ENCODE measurements at regions not wholly inside any gene's neighbourhood (a gene's known extent, or its start where the extent isn't known, plus 50 kb on each side); places are given as distances from the start of the nearest gene placed in this dataset.

- no peak for DNase-seq (ENCODE audit: low spot score)
- in situ Hi-C loops (cut with HindIII; ENCODE audit: low sequenced_read_pairs): no loop called here
Measured at GRCh38 chr1:58982259-58982998, 198.6 kb upstream of the JUN start.

GRCh38 chr1:58983162-58983561 is 199.3 kb upstream of the JUN start:
- DNase-seq (ENCODE audit: low spot score): no peak

GRCh38 chr1:58983633-58984245 is 199.9 kb upstream of the JUN start:
- DNase-seq (ENCODE audit: low spot score): no peak
- in situ Hi-C loops (cut with HindIII; ENCODE audit: low sequenced_read_pairs): no loop called here

More at GRCh38 chr1:58983162-58983561, 199.3 kb upstream of the JUN start:
- in situ Hi-C loops (cut with HindIII; ENCODE audit: low sequenced_read_pairs): no loop called here

GRCh38 chr1:58986996-58987767 is 203.3 kb upstream of the JUN start:
- in situ Hi-C loops (cut with HindIII; ENCODE audit: low sequenced_read_pairs): no loop called here
- no peak for DNase-seq (ENCODE audit: low spot score)

GRCh38 chr1:58988752-58989151 is 204.9 kb upstream of the JUN start:
- in situ Hi-C loops (cut with HindIII; ENCODE audit: low sequenced_read_pairs): no loop called here
- no peak for DNase-seq (ENCODE audit: low spot score)

- no peak for DNase-seq (ENCODE audit: low spot score)
- in situ Hi-C loops (cut with HindIII; ENCODE audit: low sequenced_read_pairs): no loop called here
Measured at GRCh38 chr1:58989845-58990244, 206.0 kb upstream of the JUN start.

GRCh38 chr1:58991305-58991704 is 207.5 kb upstream of the JUN start:
- DNase-seq (ENCODE audit: low spot score): no peak
- in situ Hi-C loops (cut with HindIII; ENCODE audit: low sequenced_read_pairs): no loop called here

GRCh38 chr1:58992643-58993042 is 208.8 kb upstream of the JUN start:
- in situ Hi-C loops (cut with HindIII; ENCODE audit: low sequenced_read_pairs): no loop called here
- DNase-seq (ENCODE audit: low spot score): no peak

GRCh38 chr1:58993403-58993802 is 209.6 kb upstream of the JUN start:
- DNase-seq (ENCODE audit: low spot score): no peak
- in situ Hi-C loops (cut with HindIII; ENCODE audit: low sequenced_read_pairs): no loop called here

- in situ Hi-C loops (cut with HindIII; ENCODE audit: low sequenced_read_pairs): no loop called here
- DNase-seq (ENCODE audit: low spot score): no peak
Measured at GRCh38 chr1:58994664-58995063, 210.8 kb upstream of the JUN start.

- no peak for DNase-seq (ENCODE audit: low spot score)
- in situ Hi-C loops (cut with HindIII; ENCODE audit: low sequenced_read_pairs): no loop called here
Measured at GRCh38 chr1:58996341-58997059, 212.7 kb upstream of the JUN start.

GRCh38 chr1:58997060-58997411 is 213.2 kb upstream of the JUN start:
- no peak for DNase-seq (ENCODE audit: low spot score)
- in situ Hi-C loops (cut with HindIII; ENCODE audit: low sequenced_read_pairs): no loop called here

GRCh38 chr1:58997637-58998036 is 213.8 kb upstream of the JUN start:
- in situ Hi-C loops (cut with HindIII; ENCODE audit: low sequenced_read_pairs): no loop called here
- no peak for DNase-seq (ENCODE audit: low spot score)

- no peak for DNase-seq (ENCODE audit: low spot score)
- in situ Hi-C loops (cut with HindIII; ENCODE audit: low sequenced_read_pairs): no loop called here
Measured at GRCh38 chr1:58999676-59000075, 215.8 kb upstream of the JUN start.

- in situ Hi-C loops (cut with HindIII; ENCODE audit: low sequenced_read_pairs): no loop called here
- no peak for DNase-seq (ENCODE audit: low spot score)
Measured at GRCh38 chr1:59004755-59005154, 220.9 kb upstream of the JUN start.

- in situ Hi-C loops (cut with HindIII; ENCODE audit: low sequenced_read_pairs): no loop called here
- no peak for DNase-seq (ENCODE audit: low spot score)
Measured at GRCh38 chr1:59005491-59006288, 221.8 kb upstream of the JUN start.

GRCh38 chr1:59006289-59006658 is 222.4 kb upstream of the JUN start:
- in situ Hi-C loops (cut with HindIII; ENCODE audit: low sequenced_read_pairs): no loop called here
- DNase-seq (ENCODE audit: low spot score): no peak

- in situ Hi-C loops (cut with HindIII; ENCODE audit: low sequenced_read_pairs): no loop called here
- no peak for DNase-seq (ENCODE audit: low spot score)
Measured at GRCh38 chr1:59006932-59007331, 223.1 kb upstream of the JUN start.

GRCh38 chr1:59007429-59007819 is 223.6 kb upstream of the JUN start:
- in situ Hi-C loops (cut with HindIII; ENCODE audit: low sequenced_read_pairs): no loop called here

More at GRCh38 chr1:59007429-59007819, 223.6 kb upstream of the JUN start:
- no peak for DNase-seq (ENCODE audit: low spot score)

Measured in G401 (cell line).